Thyroid gland (tissue), 4 donors: ENCODE measurements at regions not wholly inside any gene's neighbourhood (a gene's known extent, or its start where the extent isn't known, plus 50 kb on each side); places are given as distances from the start of the nearest gene placed in this dataset.

Experiments
- DNase-seq, 2 donors: peaks; one replicate each; pipeline ENCODE4 v3.0.0-alpha.2; 2019
- H3K27ac ChIP-seq, 3 donors: fragments of 200-600 bp; sonication (generic); 1 replicate in 2 of 3; 2 replicates in 1 of 3; pipeline ENCODE4 v1.5.1; 2016 to 2019; ENCODE audit warnings: mild to moderate bottlenecking in 1 of 3, moderate library complexity in 1 of 3
- H3K27me3 ChIP-seq: fragments of 200-600 bp; sonication (generic); one replicate; pipeline ENCODE4 v1.5.1; 2019
- H3K36me3 ChIP-seq, 2 donors: fragments of 200-600 bp; sonication (generic); one replicate each; pipeline ENCODE4 v1.5.1; 2016 to 2019
- H3K4me1 ChIP-seq, 2 donors: fragments of 200-600 bp; sonication (generic); one replicate each; pipeline ENCODE4 v1.5.1; 2017 to 2019
- H3K4me3 ChIP-seq, 3 donors: fragments of 200-600 bp; sonication (generic); replicated peaks in 1 of 3; 1 replicate in 2 of 3; 2 replicates in 1 of 3; pipeline ENCODE4 v1.5.1; 2016; ENCODE audit warnings: mild to moderate bottlenecking in 1 of 3
- H3K9me3 ChIP-seq: fragments of 200-600 bp; sonication (generic); one replicate; pipeline ENCODE4 v1.5.1; 2017
- CTCF ChIP-seq, 6 experiments: fragments of 200-600 bp in 3 of 6; fragments of 450-650 bp in 3 of 6; sonication (generic) in 3 of 6; IDR thresholded peaks; one replicate each; pipeline ENCODE4 v1.5.1; 2016 to 2019; ENCODE audit warnings: antibody characterized with exemption in 6 of 6, mild to moderate bottlenecking in 2 of 6, inconsistent platforms in 1 of 6, moderate library complexity in 1 of 6
- POLR2A ChIP-seq, 2 donors: fragments of 450-650 bp; IDR thresholded peaks; one replicate each; pipeline ENCODE4 v1.6.1; 2017; ENCODE audit warnings: antibody characterized with exemption in 2 of 2, mild to moderate bottlenecking in 2 of 2, moderate library complexity in 1 of 2
- WGBS, 2 donors: methylation state at CpG; one replicate each; pipeline ENCODE4 v1.1.5; 2017; 5-methylcytosine and 5-hydroxymethylcytosine counted together
- intact Hi-C: fragments of 100-400 bp; cut with DNase I; formaldehyde crosslinking; loops from one replicate; pipeline ENCODE4 v1.15.1; 2023

- Histone ChIP-seq H3K4me3 (no peak overlapping the region), H3K27ac (no peak overlapping the region), H3K36me3 (no peaks in the 10 kb centered on the region), H3K9me3 (no peaks in the 10 kb centered on the region), H3K27me3 (no peaks in the 10 kb centered on the region), H3K4me1 (peaks cover 0 to 9% of the 10 kb centered on the region in 2 donors)
- intact Hi-C loops = no loop called here
- WGBS, 2 donors = 31 to 45% methylated on average over 4 of the region's 4 CpGs
- no peak for TF ChIP-seq CTCF (IDR thresholded peaks at IDR 0.05)
- TF ChIP-seq POLR2A (IDR thresholded peaks at IDR 0.05) = no peak
- DNase-seq = peak; percentile 37 to 42
Observed at GRCh38 chr2:45287045-45287444, 277.8 kb upstream of the SIX2 start.

- no peak for DNase-seq
- H3K36me3 ChIP-seq = no peaks in the 10 kb centered on the region
- H3K4me3 ChIP-seq = no peak overlapping the region
- no peak overlapping the region for H3K27ac ChIP-seq
- 89 to 93% methylated on average over 4 of the region's 4 CpGs for WGBS, 2 donors
- no peak for TF ChIP-seq CTCF (IDR thresholded peaks at IDR 0.05)
- TF ChIP-seq POLR2A (IDR thresholded peaks at IDR 0.05) = no peak
- no peaks in the 10 kb centered on the region for H3K27me3 ChIP-seq
- H3K4me1 ChIP-seq = peaks cover 0 to 9% of the 10 kb centered on the region in 2 donors
- intact Hi-C loops = no loop called here
- no peaks in the 10 kb centered on the region for H3K9me3 ChIP-seq
Observed at GRCh38 chr2:45285771-45286390, 276.6 kb upstream of the SIX2 start.

GRCh38 chr2:45285311-45285710, 276.1 kb upstream of the SIX2 start:
- H3K4me1 ChIP-seq = peaks cover 0 to 9% of the 10 kb centered on the region in 2 donors
- no peaks in the 10 kb centered on the region for H3K9me3 ChIP-seq
- no peak overlapping the region for H3K4me3 ChIP-seq
- H3K36me3 ChIP-seq = no peaks in the 10 kb centered on the region
- intact Hi-C loops = no loop called here
- TF ChIP-seq CTCF (IDR thresholded peaks at IDR 0.05) (no peak), POLR2A (IDR thresholded peaks at IDR 0.05) (no peak)
- no peak for DNase-seq
- H3K27ac ChIP-seq = no peak overlapping the region
- no peaks in the 10 kb centered on the region for H3K27me3 ChIP-seq
- 91 to 99% methylated on average over 5 of the region's 5 CpGs for WGBS, 2 donors

GRCh38 chr2:45284621-45284995, 275.4 kb upstream of the SIX2 start:
- no peaks in the 10 kb centered on the region for H3K9me3 ChIP-seq
- TF ChIP-seq CTCF (IDR thresholded peaks at IDR 0.05) (no peak), POLR2A (IDR thresholded peaks at IDR 0.05) (no peak)
- no peak overlapping the region for H3K27ac ChIP-seq
- no peaks in the 10 kb centered on the region for H3K27me3 ChIP-seq
- H3K4me1 ChIP-seq = peaks cover 0 to 9% of the 10 kb centered on the region in 2 donors
- H3K36me3 ChIP-seq = no peaks in the 10 kb centered on the region
- WGBS, 2 donors = 100% methylated on average over 2 of the region's 2 CpGs
- DNase-seq = no peak
- intact Hi-C loops = no loop called here
- H3K4me3 ChIP-seq = no peak overlapping the region

- WGBS, 2 donors = 78% methylated on average over 10 of the region's 10 CpGs
- no peaks in the 10 kb centered on the region for H3K9me3 ChIP-seq
- peaks cover 0 to 9% of the 10 kb centered on the region in 2 donors for H3K4me1 ChIP-seq
- no peak overlapping the region for H3K4me3 ChIP-seq
- no peaks in the 10 kb centered on the region for H3K36me3 ChIP-seq
- intact Hi-C loops = no loop called here
- no peak overlapping the region for H3K27ac ChIP-seq
- no peaks in the 10 kb centered on the region for H3K27me3 ChIP-seq
- no peak for DNase-seq
- no peak for TF ChIP-seq CTCF (IDR thresholded peaks at IDR 0.05)
- TF ChIP-seq POLR2A (IDR thresholded peaks at IDR 0.05) = no peak
Observed at GRCh38 chr2:45283764-45284620, 274.7 kb upstream of the SIX2 start.
